K562 (cell line): ENCODE measurements at regions not wholly inside any gene's neighbourhood (a gene's known extent, or its start where the extent isn't known, plus 50 kb on each side); places are given as distances from the start of the nearest gene placed in this dataset.

Experiments used
- ATAC-seq: fragments of 200-7000 bp; cut with Tn5 transposase; 3 replicates; pipeline ENCODE4 v1.9.1; 2020; ENCODE audit warnings: moderate library complexity
- BruUV-seq: library from RNA; stranded (reverse); fragments of 400-500 nt; replicated peaks from 2 replicates; lab custom pipeline; 2021; lab: Mats Ljungman, UMichigan
- CTCF ChIA-PET: fragments of 300-600 bp; formaldehyde crosslinking; extraction: SDS; loops from one replicate; lab custom pipeline; 2021; ENCODE audit warnings: low intra/inter-chr PET ratio; lab: Yijun Ruan, JAX
- POLR2A ChIA-PET: fragments of 300-600, 350-650 bp; sonication (Branson Sonifier 250); formaldehyde crosslinking; extraction: SDS; loops from one replicate; lab custom pipeline; 2021; ENCODE audit warnings: antibody characterized with exemption, inconsistent platforms; lab: Yijun Ruan, JAX
- DNase-seq, 4 experiments: peaks; one replicate each; pipeline versions ENCODE4 v3.0.0 to v3.0.0-alpha.2; 2011 to 2018; ENCODE audit warnings: low spot score in 3 of 4, mixed read lengths in 3 of 4; ENCODE audit errors: extremely low read depth in 1 of 4
- FAIRE-seq: peaks from 2 replicates; lab custom pipeline; 2011; peaks lifted over from hg19 to GRCh38; lab: Jason Lieb, UNC
- H2AFZ ChIP-seq: 2 replicates; pipeline ENCODE4 v1.6.0; 2011; ENCODE audit warnings: low read depth, low read length, control low read depth, inconsistent platforms
- H3K27ac ChIP-seq: fragments of 200-600 bp; 3 replicates; pipeline ENCODE4 v1.8.0; 2011; ENCODE audit warnings: low read depth, mild to moderate bottlenecking, control low read depth, inconsistent platforms, low read length, moderate library complexity, mixed read lengths; ENCODE audit errors: extremely low read depth
- H3K27me3 ChIP-seq, 2 experiments: fragments of 300-600 bp in 1 of 2; 2 replicates in 1 of 2; 3 replicates in 1 of 2; pipeline versions ENCODE4 v1.6.0 to v1.8.0; 2011; ENCODE audit warnings: inconsistent platforms in 2 of 2, low read length in 2 of 2, mild to moderate bottlenecking in 1 of 2, mixed read lengths in 1 of 2, moderate library complexity in 1 of 2; ENCODE audit not compliant: control insufficient read depth in 2 of 2, insufficient read depth in 2 of 2
- H3K36me3 ChIP-seq: fragments of 300-600 bp; 3 replicates; pipeline ENCODE4 v1.8.0; 2011; ENCODE audit warnings: mild to moderate bottlenecking, low read length, inconsistent platforms; ENCODE audit not compliant: control insufficient read depth, insufficient read depth
- H3K4me1 ChIP-seq, 2 experiments: fragments of 200-600 bp in 1 of 2; replicated peaks in 1 of 2; 2 replicates in 1 of 2; 3 replicates in 1 of 2; pipeline versions ENCODE4 v1.5.1 to v1.8.0; 2011; ENCODE audit warnings: inconsistent platforms in 2 of 2, low read length in 2 of 2, mild to moderate bottlenecking in 1 of 2, mixed read lengths in 1 of 2, moderate library complexity in 1 of 2; ENCODE audit not compliant: control insufficient read depth in 2 of 2, insufficient read depth in 2 of 2
- H3K4me2 ChIP-seq: 2 replicates; pipeline ENCODE4 v1.6.1; 2011; ENCODE audit warnings: low read length, control low read depth, inconsistent platforms, mixed read lengths; ENCODE audit not compliant: insufficient read depth
- H3K4me3 ChIP-seq: fragments of 200-600 bp; sonication (generic), shearing (Covaris generic); 2 replicates; pipeline ENCODE4 v1.5.1; 2016; ENCODE audit warnings: control low read depth, inconsistent platforms
- H3K79me2 ChIP-seq: fragments of 200-600 bp; 3 replicates; pipeline ENCODE4 v1.8.0; 2011; ENCODE audit warnings: low read length, inconsistent platforms; ENCODE audit not compliant: control insufficient read depth, insufficient read depth
- H3K9ac ChIP-seq, 2 experiments: 2 replicates each; pipeline versions ENCODE4 v1.6.0 to v1.6.1; 2011; ENCODE audit warnings: low read depth in 2 of 2, low read length in 2 of 2, control low read depth in 1 of 2, inconsistent platforms in 1 of 2, mild to moderate bottlenecking in 1 of 2, mixed read lengths in 1 of 2; ENCODE audit not compliant: insufficient read depth in 1 of 2
- H3K9me1 ChIP-seq: one replicate; pipeline ENCODE4 v1.6.0; 2011; ENCODE audit warnings: inconsistent platforms, mild to moderate bottlenecking, low read length, moderate library complexity; ENCODE audit not compliant: control insufficient read depth, insufficient read depth
- H3K9me3 ChIP-seq: replicated peaks from 2 replicates; pipeline ENCODE4 v1.5.1; 2011; ENCODE audit warnings: low read depth, low read length, inconsistent platforms; ENCODE audit not compliant: control insufficient read depth, insufficient read depth
- H4K20me1 ChIP-seq: replicated peaks from 2 replicates; pipeline ENCODE4 v1.6.1; 2011; ENCODE audit warnings: low read length, inconsistent platforms, mixed read lengths; ENCODE audit not compliant: control insufficient read depth, insufficient read depth
- WGBS: fragments of 100-300 bp; shearing (Covaris generic); methylation state at CpG from one replicate; pipeline ENCODE4 v1.1.6; 2016; ENCODE audit warnings: low coverage, mixed read lengths; ENCODE audit not compliant: insufficient coverage; ENCODE audit errors: missing lambda C conversion rate; 5-methylcytosine and 5-hydroxymethylcytosine counted together
- in situ Hi-C: fragments of 300-500 bp; cut with MboI; formaldehyde crosslinking; loops from 4 replicates; pipeline ENCODE4 v1.15.0; 2018; ENCODE audit warnings: inconsistent platforms, mixed read lengths
- intact Hi-C: fragments of 100-400 bp; cut with micrococcal nuclease; formaldehyde crosslinking; loops from 2 replicates; pipeline ENCODE4 v1.14.2; 2022
- TF ChIP-seq, protein P1 (sequence below): fragments of 200-600 bp; sonication (generic); IDR thresholded peaks from one replicate; pipeline ENCODE4 v1.6.1; 2012; ENCODE audit warnings: mild to moderate bottlenecking, low read depth, low read length, inconsistent platforms
- TF ChIP-seq, protein P2 (sequence below): fragments of 450-650 bp; IDR thresholded peaks from 2 replicates; pipeline ENCODE4 v1.6.1; 2016; ENCODE audit warnings: missing biosample characterization, missing genetic modification characterization

DNA sequence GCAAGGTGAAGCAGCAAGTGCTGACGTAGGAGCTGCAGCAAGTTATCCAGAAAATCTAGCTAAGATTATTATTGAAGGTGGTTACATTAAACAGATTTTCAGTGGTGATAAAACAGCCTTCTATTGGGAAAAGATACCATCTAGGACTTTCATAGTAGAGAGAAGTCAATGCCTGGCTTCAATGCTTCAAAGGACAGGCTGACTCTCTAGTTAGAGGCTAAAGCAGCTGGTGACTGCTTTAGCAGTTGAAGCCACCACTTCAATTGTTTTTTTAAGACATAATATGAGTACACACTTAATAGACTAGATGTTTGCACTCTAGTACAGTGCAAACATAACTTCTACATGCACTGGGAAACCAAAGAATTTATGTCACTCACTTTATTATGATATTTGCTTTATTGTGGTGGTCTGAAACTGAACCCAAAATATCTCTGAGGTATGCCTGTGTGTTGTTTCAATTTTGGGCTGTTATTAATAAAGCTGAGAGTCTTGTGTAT, 1026.9 kb upstream of the FOXG1 start:
- Histone ChIP-seq H3K4me3 (no peak overlapping the region), H3K79me2 (no peaks in the 10 kb centered on the region), H3K27ac (no peak overlapping the region), H3K36me3 (no peaks in the 10 kb centered on the region), H2AFZ (no peak overlapping the region), H3K4me1 (no peaks in the 10 kb centered on the region), H3K9me1 (no peaks in the 10 kb centered on the region), H3K9me3 (no peaks in the 10 kb centered on the region), H3K27me3 (no peaks in the 10 kb centered on the region), H4K20me1 (no peaks in the 10 kb centered on the region), H3K9ac (no peak overlapping the region), H3K4me2 (no peak overlapping the region)
- TF ChIP-seq, protein P1, sequence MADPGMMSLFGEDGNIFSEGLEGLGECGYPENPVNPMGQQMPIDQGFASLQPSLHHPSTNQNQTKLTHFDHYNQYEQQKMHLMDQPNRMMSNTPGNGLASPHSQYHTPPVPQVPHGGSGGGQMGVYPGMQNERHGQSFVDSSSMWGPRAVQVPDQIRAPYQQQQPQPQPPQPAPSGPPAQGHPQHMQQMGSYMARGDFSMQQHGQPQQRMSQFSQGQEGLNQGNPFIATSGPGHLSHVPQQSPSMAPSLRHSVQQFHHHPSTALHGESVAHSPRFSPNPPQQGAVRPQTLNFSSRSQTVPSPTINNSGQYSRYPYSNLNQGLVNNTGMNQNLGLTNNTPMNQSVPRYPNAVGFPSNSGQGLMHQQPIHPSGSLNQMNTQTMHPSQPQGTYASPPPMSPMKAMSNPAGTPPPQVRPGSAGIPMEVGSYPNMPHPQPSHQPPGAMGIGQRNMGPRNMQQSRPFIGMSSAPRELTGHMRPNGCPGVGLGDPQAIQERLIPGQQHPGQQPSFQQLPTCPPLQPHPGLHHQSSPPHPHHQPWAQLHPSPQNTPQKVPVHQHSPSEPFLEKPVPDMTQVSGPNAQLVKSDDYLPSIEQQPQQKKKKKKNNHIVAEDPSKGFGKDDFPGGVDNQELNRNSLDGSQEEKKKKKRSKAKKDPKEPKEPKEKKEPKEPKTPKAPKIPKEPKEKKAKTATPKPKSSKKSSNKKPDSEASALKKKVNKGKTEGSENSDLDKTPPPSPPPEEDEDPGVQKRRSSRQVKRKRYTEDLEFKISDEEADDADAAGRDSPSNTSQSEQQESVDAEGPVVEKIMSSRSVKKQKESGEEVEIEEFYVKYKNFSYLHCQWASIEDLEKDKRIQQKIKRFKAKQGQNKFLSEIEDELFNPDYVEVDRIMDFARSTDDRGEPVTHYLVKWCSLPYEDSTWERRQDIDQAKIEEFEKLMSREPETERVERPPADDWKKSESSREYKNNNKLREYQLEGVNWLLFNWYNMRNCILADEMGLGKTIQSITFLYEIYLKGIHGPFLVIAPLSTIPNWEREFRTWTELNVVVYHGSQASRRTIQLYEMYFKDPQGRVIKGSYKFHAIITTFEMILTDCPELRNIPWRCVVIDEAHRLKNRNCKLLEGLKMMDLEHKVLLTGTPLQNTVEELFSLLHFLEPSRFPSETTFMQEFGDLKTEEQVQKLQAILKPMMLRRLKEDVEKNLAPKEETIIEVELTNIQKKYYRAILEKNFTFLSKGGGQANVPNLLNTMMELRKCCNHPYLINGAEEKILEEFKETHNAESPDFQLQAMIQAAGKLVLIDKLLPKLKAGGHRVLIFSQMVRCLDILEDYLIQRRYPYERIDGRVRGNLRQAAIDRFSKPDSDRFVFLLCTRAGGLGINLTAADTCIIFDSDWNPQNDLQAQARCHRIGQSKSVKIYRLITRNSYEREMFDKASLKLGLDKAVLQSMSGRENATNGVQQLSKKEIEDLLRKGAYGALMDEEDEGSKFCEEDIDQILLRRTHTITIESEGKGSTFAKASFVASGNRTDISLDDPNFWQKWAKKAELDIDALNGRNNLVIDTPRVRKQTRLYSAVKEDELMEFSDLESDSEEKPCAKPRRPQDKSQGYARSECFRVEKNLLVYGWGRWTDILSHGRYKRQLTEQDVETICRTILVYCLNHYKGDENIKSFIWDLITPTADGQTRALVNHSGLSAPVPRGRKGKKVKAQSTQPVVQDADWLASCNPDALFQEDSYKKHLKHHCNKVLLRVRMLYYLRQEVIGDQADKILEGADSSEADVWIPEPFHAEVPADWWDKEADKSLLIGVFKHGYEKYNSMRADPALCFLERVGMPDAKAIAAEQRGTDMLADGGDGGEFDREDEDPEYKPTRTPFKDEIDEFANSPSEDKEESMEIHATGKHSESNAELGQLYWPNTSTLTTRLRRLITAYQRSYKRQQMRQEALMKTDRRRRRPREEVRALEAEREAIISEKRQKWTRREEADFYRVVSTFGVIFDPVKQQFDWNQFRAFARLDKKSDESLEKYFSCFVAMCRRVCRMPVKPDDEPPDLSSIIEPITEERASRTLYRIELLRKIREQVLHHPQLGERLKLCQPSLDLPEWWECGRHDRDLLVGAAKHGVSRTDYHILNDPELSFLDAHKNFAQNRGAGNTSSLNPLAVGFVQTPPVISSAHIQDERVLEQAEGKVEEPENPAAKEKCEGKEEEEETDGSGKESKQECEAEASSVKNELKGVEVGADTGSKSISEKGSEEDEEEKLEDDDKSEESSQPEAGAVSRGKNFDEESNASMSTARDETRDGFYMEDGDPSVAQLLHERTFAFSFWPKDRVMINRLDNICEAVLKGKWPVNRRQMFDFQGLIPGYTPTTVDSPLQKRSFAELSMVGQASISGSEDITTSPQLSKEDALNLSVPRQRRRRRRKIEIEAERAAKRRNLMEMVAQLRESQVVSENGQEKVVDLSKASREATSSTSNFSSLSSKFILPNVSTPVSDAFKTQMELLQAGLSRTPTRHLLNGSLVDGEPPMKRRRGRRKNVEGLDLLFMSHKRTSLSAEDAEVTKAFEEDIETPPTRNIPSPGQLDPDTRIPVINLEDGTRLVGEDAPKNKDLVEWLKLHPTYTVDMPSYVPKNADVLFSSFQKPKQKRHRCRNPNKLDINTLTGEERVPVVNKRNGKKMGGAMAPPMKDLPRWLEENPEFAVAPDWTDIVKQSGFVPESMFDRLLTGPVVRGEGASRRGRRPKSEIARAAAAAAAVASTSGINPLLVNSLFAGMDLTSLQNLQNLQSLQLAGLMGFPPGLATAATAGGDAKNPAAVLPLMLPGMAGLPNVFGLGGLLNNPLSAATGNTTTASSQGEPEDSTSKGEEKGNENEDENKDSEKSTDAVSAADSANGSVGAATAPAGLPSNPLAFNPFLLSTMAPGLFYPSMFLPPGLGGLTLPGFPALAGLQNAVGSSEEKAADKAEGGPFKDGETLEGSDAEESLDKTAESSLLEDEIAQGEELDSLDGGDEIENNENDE = no peak
- TF ChIP-seq, protein P2, sequence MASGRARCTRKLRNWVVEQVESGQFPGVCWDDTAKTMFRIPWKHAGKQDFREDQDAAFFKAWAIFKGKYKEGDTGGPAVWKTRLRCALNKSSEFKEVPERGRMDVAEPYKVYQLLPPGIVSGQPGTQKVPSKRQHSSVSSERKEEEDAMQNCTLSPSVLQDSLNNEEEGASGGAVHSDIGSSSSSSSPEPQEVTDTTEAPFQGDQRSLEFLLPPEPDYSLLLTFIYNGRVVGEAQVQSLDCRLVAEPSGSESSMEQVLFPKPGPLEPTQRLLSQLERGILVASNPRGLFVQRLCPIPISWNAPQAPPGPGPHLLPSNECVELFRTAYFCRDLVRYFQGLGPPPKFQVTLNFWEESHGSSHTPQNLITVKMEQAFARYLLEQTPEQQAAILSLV (tag) = no peak
- no TSS peak for BruUV-seq
- in situ Hi-C loops = no loop called here
- intact Hi-C loops = no loop called here
- 13% methylated on average over 1 of the region's 1 CpG for WGBS
- FAIRE-seq (no peak), ATAC-seq (no peak), DNase-seq (no peak)
- ChIA-PET POLR2A (no interaction called here), CTCF (no interaction called here)
